Stimulated activated CD4-positive, alpha-beta T cell treated with anti-CD3 and anti-CD28 coated beads, Interleukin-4, amount 100 ng/mL, for 4 hours (primary cell): ENCODE measurements at regions not wholly inside any gene's neighbourhood (a gene's known extent, or its start where the extent isn't known, plus 50 kb on each side); places are given as distances from the start of the nearest gene placed in this dataset.

Experiments
- DNase-seq, 2 experiments: peaks; one replicate each; pipeline ENCODE4 v3.0.0-alpha.2; 2020

GRCh38 chr20:40538131-40538530 lies 150.9 kb downstream of the MAFB start:
- no peak for DNase-seq

- no peak for DNase-seq
Observed at GRCh38 chr20:40536808-40537207, 152.2 kb downstream of the MAFB start.

- DNase-seq = no peak
Observed at GRCh38 chr20:40535816-40536215, 153.2 kb downstream of the MAFB start.

- no peak for DNase-seq
Observed at GRCh38 chr20:40532103-40532502, 156.9 kb downstream of the MAFB start.

- no peak for DNase-seq
Observed at GRCh38 chr20:40525351-40525750, 163.7 kb downstream of the MAFB start.

- no peak for DNase-seq
Observed at GRCh38 chr20:40524071-40524470, 165.0 kb downstream of the MAFB start.

GRCh38 chr20:40522405-40522804 lies 166.6 kb downstream of the MAFB start:
- DNase-seq = no peak

GRCh38 chr20:40521962-40522361 lies 167.1 kb downstream of the MAFB start:
- no peak for DNase-seq

- DNase-seq = no peak
Observed at GRCh38 chr20:40519918-40520317, 169.1 kb downstream of the MAFB start.

GRCh38 chr20:40512994-40513393 lies 176.0 kb downstream of the MAFB start:
- DNase-seq = no peak

GRCh38 chr20:40512591-40512990 lies 176.4 kb downstream of the MAFB start:
- no peak for DNase-seq

- DNase-seq = no peak
Observed at GRCh38 chr20:40511478-40511877, 177.6 kb downstream of the MAFB start.

- DNase-seq = no peak
Observed at GRCh38 chr20:40510622-40511021, 178.4 kb downstream of the MAFB start.

GRCh38 chr20:40508821-40509220 lies 180.2 kb downstream of the MAFB start:
- no peak for DNase-seq

GRCh38 chr20:40506537-40506939 lies 182.5 kb downstream of the MAFB start:
- DNase-seq = peak in 1 of 2 experiments; percentile 2

GRCh38 chr20:40503119-40503518 lies 185.9 kb downstream of the MAFB start:
- DNase-seq = no peak

GRCh38 chr20:40502576-40502975 lies 186.5 kb downstream of the MAFB start:
- no peak for DNase-seq

GRCh38 chr20:40499391-40499790 lies 189.6 kb downstream of the MAFB start:
- DNase-seq = no peak

GRCh38 chr20:40497899-40498691 lies 190.9 kb downstream of the MAFB start:
- no peak for DNase-seq

GRCh38 chr20:40495956-40496355 lies 193.1 kb downstream of the MAFB start:
- DNase-seq = no peak

GRCh38 chr20:40494248-40494647 lies 194.8 kb downstream of the MAFB start:
- DNase-seq = no peak

- no peak for DNase-seq
Observed at GRCh38 chr20:40493549-40493948, 195.5 kb downstream of the MAFB start.

- no peak for DNase-seq
Observed at GRCh38 chr20:40493071-40493470, 196.0 kb downstream of the MAFB start.

GRCh38 chr20:40491009-40491590 lies 197.9 kb downstream of the MAFB start:
- DNase-seq = no peak

GRCh38 chr20:40489886-40490285 lies 199.2 kb downstream of the MAFB start:
- DNase-seq = no peak
